DND-41 (cell line): ENCODE measurements at regions not wholly inside any gene's neighbourhood (a gene's known extent, or its start where the extent isn't known, plus 50 kb on each side); places are given as distances from the start of the nearest gene placed in this dataset.

Experiments
- ATAC-seq: fragments of 200-7000 bp; cut with Tn5 transposase; 3 replicates; pipeline ENCODE4 v1.9.1; 2021; ENCODE audit warnings: low read depth; ENCODE audit not compliant: insufficient read depth
- DNase-seq: peaks from one replicate; pipeline ENCODE4 v3.0.0-alpha.2; 2020
- H2AFZ ChIP-seq: 2 replicates; pipeline ENCODE4 v1.6.0; 2012; ENCODE audit warnings: low read depth, low read length
- H3K27ac ChIP-seq: 2 replicates; pipeline ENCODE4 v1.5.1; 2012; ENCODE audit warnings: low read length, inconsistent platforms
- H3K27me3 ChIP-seq: fragments of 200-600 bp; sonication (generic); 2 replicates; pipeline ENCODE4 v1.6.0; 2012; ENCODE audit warnings: low read length, mild to moderate bottlenecking, inconsistent platforms; ENCODE audit not compliant: insufficient read depth, poor library complexity
- H3K36me3 ChIP-seq: 2 replicates; pipeline ENCODE4 v1.5.1; 2012; ENCODE audit warnings: low read length, inconsistent platforms; ENCODE audit not compliant: insufficient read depth
- H3K4me1 ChIP-seq: 2 replicates; pipeline ENCODE4 v1.5.1; 2012; ENCODE audit warnings: mild to moderate bottlenecking, low read length; ENCODE audit not compliant: insufficient read depth
- H3K4me2 ChIP-seq: 2 replicates; pipeline ENCODE4 v1.6.0; 2012; ENCODE audit warnings: mild to moderate bottlenecking, moderate library complexity, low read length, inconsistent platforms; ENCODE audit not compliant: insufficient read depth
- H3K4me3 ChIP-seq, 2 experiments: fragments of 200-600 bp in 1 of 2; shearing (Covaris generic) in 1 of 2; 2 replicates each; pipeline ENCODE4 v1.5.1; 2012 to 2016; ENCODE audit warnings: inconsistent platforms in 2 of 2, low read length in 2 of 2, mild to moderate bottlenecking in 2 of 2, low read depth in 1 of 2, moderate library complexity in 1 of 2
- H3K79me2 ChIP-seq: 2 replicates; pipeline ENCODE4 v1.6.0; 2012; ENCODE audit warnings: low read length, inconsistent platforms; ENCODE audit not compliant: insufficient read depth
- H3K9ac ChIP-seq: 2 replicates; pipeline ENCODE4 v1.6.0; 2012; ENCODE audit warnings: low read depth, mild to moderate bottlenecking, inconsistent platforms, low read length, moderate library complexity
- H3K9me3 ChIP-seq: 2 replicates; pipeline ENCODE4 v1.5.1; 2012; ENCODE audit warnings: low read length, moderate library complexity, mild to moderate bottlenecking, inconsistent platforms; ENCODE audit not compliant: insufficient read depth, severe bottlenecking
- H4K20me1 ChIP-seq: 2 replicates; pipeline ENCODE4 v1.6.0; 2012; ENCODE audit warnings: low read length; ENCODE audit not compliant: insufficient read depth
- EZH2 ChIP-seq: IDR thresholded peaks from 3 replicates; pipeline ENCODE4 v1.6.1; 2012; ENCODE audit warnings: borderline replicate concordance, low read depth, mild to moderate bottlenecking, moderate library complexity, low read length, inconsistent platforms; ENCODE audit not compliant: severe bottlenecking
- TF ChIP-seq, protein P1 (sequence below): IDR thresholded peaks from 2 replicates; pipeline ENCODE4 v1.5.1; 2012; ENCODE audit warnings: borderline replicate concordance, low read length, moderate library complexity, mild to moderate bottlenecking; ENCODE audit not compliant: poor library complexity, severe bottlenecking; ENCODE audit errors: extremely low read depth

GRCh38 chr12:105980085-105980484, 158.7 kb downstream of the NUAK1 start:
- TF ChIP-seq, protein P1, sequence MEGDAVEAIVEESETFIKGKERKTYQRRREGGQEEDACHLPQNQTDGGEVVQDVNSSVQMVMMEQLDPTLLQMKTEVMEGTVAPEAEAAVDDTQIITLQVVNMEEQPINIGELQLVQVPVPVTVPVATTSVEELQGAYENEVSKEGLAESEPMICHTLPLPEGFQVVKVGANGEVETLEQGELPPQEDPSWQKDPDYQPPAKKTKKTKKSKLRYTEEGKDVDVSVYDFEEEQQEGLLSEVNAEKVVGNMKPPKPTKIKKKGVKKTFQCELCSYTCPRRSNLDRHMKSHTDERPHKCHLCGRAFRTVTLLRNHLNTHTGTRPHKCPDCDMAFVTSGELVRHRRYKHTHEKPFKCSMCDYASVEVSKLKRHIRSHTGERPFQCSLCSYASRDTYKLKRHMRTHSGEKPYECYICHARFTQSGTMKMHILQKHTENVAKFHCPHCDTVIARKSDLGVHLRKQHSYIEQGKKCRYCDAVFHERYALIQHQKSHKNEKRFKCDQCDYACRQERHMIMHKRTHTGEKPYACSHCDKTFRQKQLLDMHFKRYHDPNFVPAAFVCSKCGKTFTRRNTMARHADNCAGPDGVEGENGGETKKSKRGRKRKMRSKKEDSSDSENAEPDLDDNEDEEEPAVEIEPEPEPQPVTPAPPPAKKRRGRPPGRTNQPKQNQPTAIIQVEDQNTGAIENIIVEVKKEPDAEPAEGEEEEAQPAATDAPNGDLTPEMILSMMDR = no peak
- TF ChIP-seq EZH2 = no peak
- Histone ChIP-seq H3K36me3 (no peaks in the 10 kb centered on the region), H3K9me3 (no peaks in the 10 kb centered on the region), H3K4me3 (no peak overlapping the region), H3K79me2 (no peaks in the 10 kb centered on the region), H2AFZ (no peak overlapping the region), H3K27me3 (no peaks in the 10 kb centered on the region), H3K4me1 (no peaks in the 10 kb centered on the region), H3K27ac (no peak overlapping the region), H4K20me1 (no peaks in the 10 kb centered on the region), H3K4me2 (no peak overlapping the region), H3K9ac (no peak overlapping the region)
- ATAC-seq = no peak
- DNase-seq = no peak

DNA sequence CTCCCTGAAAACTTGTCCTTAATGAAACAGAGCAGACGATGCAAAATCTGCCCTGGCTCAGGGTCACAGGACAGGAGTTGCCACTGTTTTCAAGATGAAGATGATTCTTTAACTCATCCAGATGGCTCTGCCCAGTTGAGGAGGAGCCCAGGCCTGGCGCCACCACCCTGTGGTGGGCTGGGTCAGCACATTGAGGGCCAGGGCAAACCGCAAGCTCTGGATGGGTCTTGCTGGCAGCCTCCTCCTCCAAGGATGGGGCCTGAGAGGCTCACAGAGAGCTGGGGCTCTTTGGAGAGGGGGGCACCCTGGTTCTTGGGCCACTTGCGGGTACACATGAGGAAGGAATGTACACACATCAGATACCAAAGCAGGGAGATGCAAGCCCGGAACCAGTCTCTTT, 158.2 kb downstream of the NUAK1 start:
- Histone ChIP-seq H3K79me2 (no peaks in the 10 kb centered on the region), H3K4me2 (no peak overlapping the region), H3K4me1 (no peaks in the 10 kb centered on the region), H3K9me3 (no peaks in the 10 kb centered on the region), H3K9ac (no peak overlapping the region), H2AFZ (no peak overlapping the region), H3K27me3 (no peaks in the 10 kb centered on the region), H3K36me3 (no peaks in the 10 kb centered on the region), H3K27ac (no peak overlapping the region), H3K4me3 (no peak overlapping the region), H4K20me1 (no peaks in the 10 kb centered on the region)
- DNase-seq (no peak), ATAC-seq (no peak)
- TF ChIP-seq, protein P1 = no peak
- TF ChIP-seq EZH2 = no peak

GRCh38 chr12:105982022-105982421, 156.7 kb downstream of the NUAK1 start:
- no peak for DNase-seq
- H3K9me3 ChIP-seq = no peaks in the 10 kb centered on the region
- no peak overlapping the region for H3K4me2 ChIP-seq

More at GRCh38 chr12:105982022-105982421, 156.7 kb downstream of the NUAK1 start:
- no peak for ATAC-seq
- no peak overlapping the region for H3K4me3 ChIP-seq
- H3K4me1 ChIP-seq = no peaks in the 10 kb centered on the region
- TF ChIP-seq EZH2 = no peak
- TF ChIP-seq, protein P1 = no peak
- H4K20me1 ChIP-seq = no peaks in the 10 kb centered on the region
- H3K36me3 ChIP-seq = no peaks in the 10 kb centered on the region
- H3K9ac ChIP-seq = no peak overlapping the region
- no peak overlapping the region for H3K27ac ChIP-seq
- no peaks in the 10 kb centered on the region for H3K27me3 ChIP-seq
- H2AFZ ChIP-seq = no peak overlapping the region
- no peaks in the 10 kb centered on the region for H3K79me2 ChIP-seq
